DND-41 (cell line): ENCODE measurements at regions not wholly inside any gene's neighbourhood (a gene's known extent, or its start where the extent isn't known, plus 50 kb on each side); places are given as distances from the start of the nearest gene placed in this dataset.
"Not testable (repeated sequence)": the region's sequence is repeated elsewhere in the genome, so short reads cannot be mapped to it uniquely, and the experiment has no call there.

Experiments used
- ATAC-seq: fragments of 200-7000 bp; cut with Tn5 transposase; 3 replicates; pipeline ENCODE4 v1.9.1; 2021; ENCODE audit warnings: low read depth; ENCODE audit not compliant: insufficient read depth
- DNase-seq: peaks from one replicate; pipeline ENCODE4 v3.0.0-alpha.2; 2020
- H2AFZ ChIP-seq: 2 replicates; pipeline ENCODE4 v1.6.0; 2012; ENCODE audit warnings: low read depth, low read length
- H3K27ac ChIP-seq: 2 replicates; pipeline ENCODE4 v1.5.1; 2012; ENCODE audit warnings: low read length, inconsistent platforms
- H3K27me3 ChIP-seq: fragments of 200-600 bp; sonication (generic); 2 replicates; pipeline ENCODE4 v1.6.0; 2012; ENCODE audit warnings: low read length, mild to moderate bottlenecking, inconsistent platforms; ENCODE audit not compliant: insufficient read depth, poor library complexity
- H3K36me3 ChIP-seq: 2 replicates; pipeline ENCODE4 v1.5.1; 2012; ENCODE audit warnings: low read length, inconsistent platforms; ENCODE audit not compliant: insufficient read depth
- H3K4me1 ChIP-seq: 2 replicates; pipeline ENCODE4 v1.5.1; 2012; ENCODE audit warnings: mild to moderate bottlenecking, low read length; ENCODE audit not compliant: insufficient read depth
- H3K4me2 ChIP-seq: 2 replicates; pipeline ENCODE4 v1.6.0; 2012; ENCODE audit warnings: mild to moderate bottlenecking, moderate library complexity, low read length, inconsistent platforms; ENCODE audit not compliant: insufficient read depth
- H3K4me3 ChIP-seq, 2 experiments: fragments of 200-600 bp in 1 of 2; shearing (Covaris generic) in 1 of 2; 2 replicates each; pipeline ENCODE4 v1.5.1; 2012 to 2016; ENCODE audit warnings: inconsistent platforms in 2 of 2, low read length in 2 of 2, mild to moderate bottlenecking in 2 of 2, low read depth in 1 of 2, moderate library complexity in 1 of 2
- H3K79me2 ChIP-seq: 2 replicates; pipeline ENCODE4 v1.6.0; 2012; ENCODE audit warnings: low read length, inconsistent platforms; ENCODE audit not compliant: insufficient read depth
- H3K9ac ChIP-seq: 2 replicates; pipeline ENCODE4 v1.6.0; 2012; ENCODE audit warnings: low read depth, mild to moderate bottlenecking, inconsistent platforms, low read length, moderate library complexity
- H3K9me3 ChIP-seq: 2 replicates; pipeline ENCODE4 v1.5.1; 2012; ENCODE audit warnings: low read length, moderate library complexity, mild to moderate bottlenecking, inconsistent platforms; ENCODE audit not compliant: insufficient read depth, severe bottlenecking
- H4K20me1 ChIP-seq: 2 replicates; pipeline ENCODE4 v1.6.0; 2012; ENCODE audit warnings: low read length; ENCODE audit not compliant: insufficient read depth
- CTCF ChIP-seq: IDR thresholded peaks from 2 replicates; pipeline ENCODE4 v1.5.1; 2012; ENCODE audit warnings: borderline replicate concordance, low read length, moderate library complexity, mild to moderate bottlenecking; ENCODE audit not compliant: poor library complexity, severe bottlenecking; ENCODE audit errors: extremely low read depth
- EZH2 ChIP-seq: IDR thresholded peaks from 3 replicates; pipeline ENCODE4 v1.6.1; 2012; ENCODE audit warnings: borderline replicate concordance, low read depth, mild to moderate bottlenecking, moderate library complexity, low read length, inconsistent platforms; ENCODE audit not compliant: severe bottlenecking

GRCh38 chr2:184322615-184323014, 275.7 kb upstream of the ZNF804A start:
- TF ChIP-seq EZH2 = no peak
- no peak for TF ChIP-seq CTCF
- Histone ChIP-seq H4K20me1 (no peaks in the 10 kb centered on the region), H3K4me2 (no peak overlapping the region), H3K27me3 (no peaks in the 10 kb centered on the region), H2AFZ (no peak overlapping the region), H3K4me3 (no peak overlapping the region), H3K27ac (no peak overlapping the region), H3K9ac (no peak overlapping the region), H3K79me2 (no peaks in the 10 kb centered on the region), H3K4me1 (no peaks in the 10 kb centered on the region), H3K9me3 (no peaks in the 10 kb centered on the region), H3K36me3 (no peaks in the 10 kb centered on the region)
- no peak for DNase-seq
- no peak for ATAC-seq

- no peak overlapping the region for H3K4me2 ChIP-seq
- ATAC-seq (no peak), DNase-seq (no peak)
- no peak overlapping the region for H3K27ac ChIP-seq
- H2AFZ ChIP-seq = no peak overlapping the region
- no peaks in the 10 kb centered on the region for H3K4me1 ChIP-seq
- H3K9me3 ChIP-seq = no peaks in the 10 kb centered on the region
- no peaks in the 10 kb centered on the region for H3K36me3 ChIP-seq
- no peaks in the 10 kb centered on the region for H4K20me1 ChIP-seq
- H3K9ac ChIP-seq = no peak overlapping the region
- H3K79me2 ChIP-seq = no peaks in the 10 kb centered on the region
- H3K4me3 ChIP-seq = no peak overlapping the region
- no peaks in the 10 kb centered on the region for H3K27me3 ChIP-seq
- TF ChIP-seq EZH2 (no peak), CTCF (no peak)
Observed at GRCh38 chr2:184326066-184326465, 272.3 kb upstream of the ZNF804A start.

GRCh38 chr2:184327805-184328204, 270.5 kb upstream of the ZNF804A start:
- H3K27ac ChIP-seq, DNase-seq, H3K4me3 ChIP-seq, H3K36me3 ChIP-seq, ATAC-seq, H4K20me1 ChIP-seq, H3K9me3 ChIP-seq, H3K4me1 ChIP-seq, H3K9ac ChIP-seq, H3K27me3 ChIP-seq, H3K4me2 ChIP-seq, H2AFZ ChIP-seq, H3K79me2 ChIP-seq: not testable (repeated sequence)

- not testable (repeated sequence) for H3K4me3 ChIP-seq, H3K27ac ChIP-seq, ATAC-seq, H3K36me3 ChIP-seq, H3K27me3 ChIP-seq, H3K79me2 ChIP-seq, H3K9ac ChIP-seq, H2AFZ ChIP-seq, DNase-seq, H4K20me1 ChIP-seq, H3K4me2 ChIP-seq, H3K4me1 ChIP-seq, H3K9me3 ChIP-seq
Observed at GRCh38 chr2:184330561-184330960, 267.8 kb upstream of the ZNF804A start.
